C4-2B (cell line): ENCODE measurements at regions not wholly inside any gene's neighbourhood (a gene's known extent, or its start where the extent isn't known, plus 50 kb on each side); places are given as distances from the start of the nearest gene placed in this dataset.

Source experiments
- ZFX ChIP-seq: fragments of 450-650 bp; IDR thresholded peaks from 2 replicates; pipeline ENCODE4 v1.6.1; 2017
- TF ChIP-seq, protein P1 (sequence below): fragments of 450-650 bp; conservative IDR thresholded peaks from 2 replicates; pipeline ENCODE4 v1.5.1; 2017; ENCODE audit warnings: mild to moderate bottlenecking

DNA sequence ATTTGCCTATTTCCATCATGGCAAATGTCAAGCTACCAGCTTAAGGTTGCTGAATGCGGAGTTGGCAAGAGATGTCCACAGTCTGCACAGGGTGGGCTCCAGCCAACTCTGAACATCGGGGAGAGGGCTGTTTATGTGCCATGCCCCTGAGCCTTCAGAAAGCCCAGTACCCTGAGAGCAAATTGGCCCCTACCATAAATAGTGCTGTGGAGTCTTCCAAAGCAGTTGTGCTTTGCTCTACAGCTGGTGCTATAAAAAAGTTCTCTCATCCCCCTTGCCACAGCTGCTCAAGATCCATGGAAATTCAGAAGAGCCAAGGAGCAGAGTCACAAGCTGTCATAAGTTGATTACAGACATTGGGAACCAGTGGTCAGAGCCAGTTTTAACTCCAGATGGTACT, 85.6 kb upstream of the CLDN14 start:
- TF ChIP-seq, protein P1, sequence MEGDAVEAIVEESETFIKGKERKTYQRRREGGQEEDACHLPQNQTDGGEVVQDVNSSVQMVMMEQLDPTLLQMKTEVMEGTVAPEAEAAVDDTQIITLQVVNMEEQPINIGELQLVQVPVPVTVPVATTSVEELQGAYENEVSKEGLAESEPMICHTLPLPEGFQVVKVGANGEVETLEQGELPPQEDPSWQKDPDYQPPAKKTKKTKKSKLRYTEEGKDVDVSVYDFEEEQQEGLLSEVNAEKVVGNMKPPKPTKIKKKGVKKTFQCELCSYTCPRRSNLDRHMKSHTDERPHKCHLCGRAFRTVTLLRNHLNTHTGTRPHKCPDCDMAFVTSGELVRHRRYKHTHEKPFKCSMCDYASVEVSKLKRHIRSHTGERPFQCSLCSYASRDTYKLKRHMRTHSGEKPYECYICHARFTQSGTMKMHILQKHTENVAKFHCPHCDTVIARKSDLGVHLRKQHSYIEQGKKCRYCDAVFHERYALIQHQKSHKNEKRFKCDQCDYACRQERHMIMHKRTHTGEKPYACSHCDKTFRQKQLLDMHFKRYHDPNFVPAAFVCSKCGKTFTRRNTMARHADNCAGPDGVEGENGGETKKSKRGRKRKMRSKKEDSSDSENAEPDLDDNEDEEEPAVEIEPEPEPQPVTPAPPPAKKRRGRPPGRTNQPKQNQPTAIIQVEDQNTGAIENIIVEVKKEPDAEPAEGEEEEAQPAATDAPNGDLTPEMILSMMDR, result no peak
- no peak for TF ChIP-seq ZFX
